ENCODE measurements at regions not wholly inside any gene's neighbourhood (a gene's known extent, or its start where the extent isn't known, plus 50 kb on each side); places are given as distances from the start of the nearest gene placed in this dataset.

DNA sequence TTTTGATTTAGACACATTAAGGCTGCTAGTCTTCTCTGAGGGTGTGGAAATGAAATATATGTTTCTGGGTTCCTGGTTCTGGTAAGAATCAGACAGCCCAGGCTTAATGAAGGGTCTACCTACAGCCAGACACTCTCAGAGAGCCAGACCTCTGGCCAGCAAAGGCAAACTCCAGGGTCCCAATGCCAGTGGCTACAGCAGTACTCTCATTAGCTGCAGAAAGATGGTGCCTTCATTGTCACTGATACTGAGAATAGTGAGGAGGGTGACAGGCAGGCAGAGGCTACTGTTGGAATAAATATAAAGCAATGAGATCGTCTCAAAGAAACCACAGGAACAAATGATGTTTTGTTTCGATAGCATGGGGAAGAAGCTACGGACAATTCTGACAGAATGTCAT is 437.6 kb downstream of the GPM6A start:
- TF ChIP-seq, protein P1, sequence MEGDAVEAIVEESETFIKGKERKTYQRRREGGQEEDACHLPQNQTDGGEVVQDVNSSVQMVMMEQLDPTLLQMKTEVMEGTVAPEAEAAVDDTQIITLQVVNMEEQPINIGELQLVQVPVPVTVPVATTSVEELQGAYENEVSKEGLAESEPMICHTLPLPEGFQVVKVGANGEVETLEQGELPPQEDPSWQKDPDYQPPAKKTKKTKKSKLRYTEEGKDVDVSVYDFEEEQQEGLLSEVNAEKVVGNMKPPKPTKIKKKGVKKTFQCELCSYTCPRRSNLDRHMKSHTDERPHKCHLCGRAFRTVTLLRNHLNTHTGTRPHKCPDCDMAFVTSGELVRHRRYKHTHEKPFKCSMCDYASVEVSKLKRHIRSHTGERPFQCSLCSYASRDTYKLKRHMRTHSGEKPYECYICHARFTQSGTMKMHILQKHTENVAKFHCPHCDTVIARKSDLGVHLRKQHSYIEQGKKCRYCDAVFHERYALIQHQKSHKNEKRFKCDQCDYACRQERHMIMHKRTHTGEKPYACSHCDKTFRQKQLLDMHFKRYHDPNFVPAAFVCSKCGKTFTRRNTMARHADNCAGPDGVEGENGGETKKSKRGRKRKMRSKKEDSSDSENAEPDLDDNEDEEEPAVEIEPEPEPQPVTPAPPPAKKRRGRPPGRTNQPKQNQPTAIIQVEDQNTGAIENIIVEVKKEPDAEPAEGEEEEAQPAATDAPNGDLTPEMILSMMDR (IDR thresholded peaks at IDR 0.05; ENCODE audit: insufficient read depth, low read depth, low read length, missing control alignments): no peak
- H3K4me3 ChIP-seq (ENCODE audit: low read length): no peak overlapping the region
- DNase-seq (ENCODE audit: low read depth): no peak

DNA sequence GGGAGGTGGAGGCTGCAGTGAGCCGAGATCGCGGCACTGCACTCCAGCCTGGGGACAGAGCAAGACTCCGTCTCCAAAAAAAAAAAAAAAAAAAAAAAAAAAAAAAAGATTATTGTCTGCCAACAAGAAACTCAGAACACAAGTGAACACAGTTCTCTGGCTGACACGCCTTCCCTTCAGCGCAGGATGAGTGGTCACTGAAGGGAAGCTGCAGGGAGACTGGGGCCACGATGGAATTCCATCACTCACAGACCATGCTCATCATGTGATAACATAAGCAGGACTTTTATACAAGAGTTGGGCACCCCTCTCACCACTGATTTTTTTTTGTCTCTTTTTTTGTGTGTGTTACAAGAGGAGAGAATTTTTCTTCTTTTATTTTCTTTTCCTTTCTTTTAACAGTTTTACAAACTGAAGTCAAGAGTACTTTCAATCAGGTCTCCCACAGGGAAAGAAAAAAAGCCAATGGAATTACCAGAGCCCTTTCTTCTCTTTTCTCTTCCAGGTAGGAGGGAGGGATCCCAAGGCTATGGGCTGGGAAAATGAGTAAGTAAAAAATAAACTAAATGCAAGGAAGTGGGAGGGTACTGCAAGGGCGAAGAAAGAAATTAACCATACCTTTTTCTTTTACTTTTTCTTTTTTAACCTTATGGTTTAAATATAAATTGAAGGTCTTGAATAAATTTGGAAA is 435.6 kb downstream of the GPM6A start:
- no peak overlapping the region for H3K4me3 ChIP-seq (ENCODE audit: low read length)
- TF ChIP-seq, protein P1 (IDR thresholded peaks at IDR 0.05; ENCODE audit: insufficient read depth, low read depth, low read length, missing control alignments): no peak
- no peak for DNase-seq (ENCODE audit: low read depth)

DNA sequence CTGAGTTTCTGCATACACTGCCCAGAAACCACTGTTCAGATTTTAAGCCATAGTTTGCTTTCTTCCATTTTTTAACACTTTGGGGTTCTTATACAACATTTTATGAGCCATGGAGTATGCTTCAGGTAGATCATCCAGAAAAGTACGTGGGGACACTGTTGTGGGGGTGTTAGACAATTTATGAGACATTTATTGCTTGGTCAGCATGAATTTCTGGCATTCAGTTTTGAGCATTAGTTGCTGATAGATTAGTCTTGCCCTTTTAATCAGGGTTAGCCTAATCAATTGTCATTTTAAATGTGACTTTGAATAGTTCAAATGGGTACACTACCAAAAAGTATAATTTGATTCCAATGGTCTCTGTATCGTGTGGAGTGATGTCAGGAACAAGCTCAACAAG is 434.9 kb downstream of the GPM6A start:
- DNase-seq (ENCODE audit: low read depth): no peak
- no peak overlapping the region for H3K4me3 ChIP-seq (ENCODE audit: low read length)
- TF ChIP-seq, protein P1 (IDR thresholded peaks at IDR 0.05; ENCODE audit: insufficient read depth, low read depth, low read length, missing control alignments): no peak

DNA sequence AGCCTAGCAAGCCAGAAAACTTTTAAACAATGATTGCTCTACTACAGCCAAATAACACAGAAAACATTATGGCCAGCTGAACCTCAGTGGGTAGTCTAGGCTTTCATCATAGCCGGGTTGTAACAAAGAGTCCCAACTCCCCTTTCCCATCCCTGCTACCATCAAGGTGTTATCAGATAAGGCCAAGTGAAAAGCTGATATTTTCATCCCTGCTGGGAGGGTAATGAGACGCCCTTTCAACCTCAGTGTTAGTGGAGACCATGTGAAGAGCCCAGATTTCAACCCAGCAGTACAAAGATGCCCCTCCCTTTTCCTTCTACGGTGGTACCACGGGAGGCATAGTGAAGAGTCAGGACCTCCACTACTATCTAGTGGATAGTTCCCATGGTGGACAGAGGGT is 433.7 kb downstream of the GPM6A start:
- no peak for DNase-seq (ENCODE audit: low read depth)

DNA sequence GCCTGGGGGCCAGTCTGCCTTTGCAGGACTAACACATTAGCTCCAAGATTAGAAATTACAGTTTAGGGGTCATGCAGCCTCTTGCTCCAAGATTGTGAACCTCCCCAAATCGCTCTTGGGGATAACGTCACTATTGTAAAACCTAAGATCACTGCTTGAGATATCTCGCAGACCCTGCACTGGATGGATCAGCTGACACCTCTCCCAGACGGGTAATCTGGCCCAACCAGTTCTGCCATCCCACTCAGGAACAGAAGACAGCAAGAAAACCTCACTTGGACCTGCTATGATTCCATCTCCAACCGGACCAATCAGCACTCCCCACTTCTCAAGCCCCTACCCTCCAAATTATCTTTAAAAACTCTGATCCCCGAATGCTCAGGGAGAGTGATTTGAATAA is 431.2 kb downstream of the GPM6A start:
- no peak overlapping the region for H3K4me3 ChIP-seq (ENCODE audit: low read length)
- DNase-seq (ENCODE audit: low read depth): peak; percentile 2

More for the DNA sequence above, 433.7 kb downstream of the GPM6A start:
- TF ChIP-seq, protein P1 (IDR thresholded peaks at IDR 0.05; ENCODE audit: insufficient read depth, low read depth, low read length, missing control alignments): no peak
- no peak overlapping the region for H3K4me3 ChIP-seq (ENCODE audit: low read length)

DNA sequence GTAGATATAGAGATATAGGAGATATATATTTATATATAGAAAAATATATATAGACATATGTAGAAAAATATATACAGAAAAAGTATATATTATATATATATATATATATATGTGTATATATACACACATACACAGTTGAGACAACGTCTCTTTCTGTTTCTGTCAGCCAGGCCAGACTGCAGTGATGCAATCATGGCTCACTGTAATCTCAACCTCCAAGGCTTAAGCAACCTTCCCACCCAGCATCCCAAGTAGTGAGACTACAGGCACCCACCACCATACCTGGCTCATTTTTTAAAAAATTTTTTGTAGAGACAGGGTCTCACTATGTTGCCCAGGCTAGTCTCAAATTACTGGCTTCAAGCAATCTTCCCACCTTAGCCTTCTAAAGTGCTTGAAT is 426.3 kb downstream of the GPM6A start:
- no peak overlapping the region for H3K4me3 ChIP-seq (ENCODE audit: low read length)
- DNase-seq (ENCODE audit: low read depth): peak; percentile 10
- TF ChIP-seq, protein P1 (IDR thresholded peaks at IDR 0.05; ENCODE audit: insufficient read depth, low read depth, low read length, missing control alignments): no peak

More for the DNA sequence above, 431.2 kb downstream of the GPM6A start:
- TF ChIP-seq, protein P1 (IDR thresholded peaks at IDR 0.05; ENCODE audit: insufficient read depth, low read depth, low read length, missing control alignments): no peak

All from epithelial cell of esophagus (primary cell).